Peyer's patch (tissue), 4 donors: ENCODE measurements at regions not wholly inside any gene's neighbourhood (a gene's known extent, or its start where the extent isn't known, plus 50 kb on each side); places are given as distances from the start of the nearest gene placed in this dataset.

Source experiments
- POLR2A ChIP-seq, 2 donors: fragments of 450-650 bp; IDR thresholded peaks; one replicate each; pipeline ENCODE4 v1.5.1; 2017; ENCODE audit warnings: antibody characterized with exemption in 2 of 2, mild to moderate bottlenecking in 2 of 2, moderate library complexity in 2 of 2
- TF ChIP-seq, protein P1 (sequence below), 6 experiments: fragments of 450-650 bp in 4 of 6; fragments of 200-600 bp in 2 of 6; sonication (generic) in 1 of 6; IDR thresholded peaks; one replicate each; pipeline ENCODE4 v1.5.1; 2017 to 2019; ENCODE audit warnings: antibody characterized with exemption in 6 of 6, mild to moderate bottlenecking in 3 of 6, moderate library complexity in 1 of 6

DNA sequence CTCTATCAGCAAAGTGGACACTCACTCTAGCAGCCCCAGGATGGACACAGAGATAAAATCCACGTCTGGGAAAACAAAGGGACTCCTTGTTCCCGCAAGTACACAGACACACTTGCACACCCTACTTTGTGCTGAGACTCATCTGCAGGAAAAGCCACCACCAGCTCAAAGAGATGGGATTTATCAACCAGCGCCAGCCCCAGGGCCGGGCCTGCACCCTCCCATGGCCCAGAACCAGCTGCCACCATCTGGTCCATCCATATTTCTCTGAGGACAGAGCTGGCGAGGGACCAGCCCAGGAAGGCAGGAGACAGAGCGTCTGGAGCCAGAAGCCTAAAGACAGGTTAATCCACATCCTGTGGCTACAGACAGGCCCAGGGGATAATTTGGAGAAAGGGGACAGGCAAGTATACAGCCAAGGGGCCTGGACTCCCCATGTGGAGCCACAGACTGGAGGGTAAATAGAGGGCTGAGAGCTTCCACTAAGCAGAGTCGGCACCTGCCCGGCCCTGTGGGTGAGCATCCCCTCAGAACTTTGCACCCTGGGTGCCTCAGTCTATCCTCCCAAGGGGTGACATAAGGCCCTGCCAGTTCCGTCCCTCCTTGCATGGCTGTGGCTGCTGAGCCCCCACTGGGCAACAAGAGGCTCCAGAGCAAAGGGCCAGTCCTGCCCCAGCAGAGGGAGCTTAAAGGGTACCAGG lies 233.9 kb downstream of the PTPRU start:
- TF ChIP-seq, protein P1, sequence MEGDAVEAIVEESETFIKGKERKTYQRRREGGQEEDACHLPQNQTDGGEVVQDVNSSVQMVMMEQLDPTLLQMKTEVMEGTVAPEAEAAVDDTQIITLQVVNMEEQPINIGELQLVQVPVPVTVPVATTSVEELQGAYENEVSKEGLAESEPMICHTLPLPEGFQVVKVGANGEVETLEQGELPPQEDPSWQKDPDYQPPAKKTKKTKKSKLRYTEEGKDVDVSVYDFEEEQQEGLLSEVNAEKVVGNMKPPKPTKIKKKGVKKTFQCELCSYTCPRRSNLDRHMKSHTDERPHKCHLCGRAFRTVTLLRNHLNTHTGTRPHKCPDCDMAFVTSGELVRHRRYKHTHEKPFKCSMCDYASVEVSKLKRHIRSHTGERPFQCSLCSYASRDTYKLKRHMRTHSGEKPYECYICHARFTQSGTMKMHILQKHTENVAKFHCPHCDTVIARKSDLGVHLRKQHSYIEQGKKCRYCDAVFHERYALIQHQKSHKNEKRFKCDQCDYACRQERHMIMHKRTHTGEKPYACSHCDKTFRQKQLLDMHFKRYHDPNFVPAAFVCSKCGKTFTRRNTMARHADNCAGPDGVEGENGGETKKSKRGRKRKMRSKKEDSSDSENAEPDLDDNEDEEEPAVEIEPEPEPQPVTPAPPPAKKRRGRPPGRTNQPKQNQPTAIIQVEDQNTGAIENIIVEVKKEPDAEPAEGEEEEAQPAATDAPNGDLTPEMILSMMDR (IDR thresholded peaks at IDR 0.05), result no peak
- no peak for TF ChIP-seq POLR2A (IDR thresholded peaks at IDR 0.05)
